ENCODE measurements at regions not wholly inside any gene's neighbourhood (a gene's known extent, or its start where the extent isn't known, plus 50 kb on each side); places are given as distances from the start of the nearest gene placed in this dataset.
"Not testable (repeated sequence)": the region's sequence is repeated elsewhere in the genome, so short reads cannot be mapped to it uniquely, and the experiment has no call there.

DNA sequence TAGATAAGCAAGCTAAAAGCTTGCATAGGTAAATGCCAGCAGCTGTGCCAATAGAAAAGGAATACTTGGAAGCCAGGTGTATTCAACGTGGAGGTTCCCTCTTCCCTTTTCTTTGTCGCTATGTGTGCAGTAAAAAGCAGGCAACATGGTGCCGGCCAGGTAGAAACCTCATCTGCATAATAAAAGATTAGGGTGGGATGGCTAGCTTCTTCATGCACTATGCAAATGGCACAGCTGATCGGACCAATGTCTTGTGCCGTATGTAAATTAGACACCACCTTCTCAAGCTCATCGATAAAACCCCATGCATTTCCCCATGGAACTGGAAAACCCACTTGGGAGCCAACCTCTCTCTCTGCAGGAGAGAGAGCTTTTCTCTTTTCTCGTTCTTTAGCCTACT is 150.9 kb upstream of the FOXK1 start:
- TF ChIP-seq, protein P1, sequence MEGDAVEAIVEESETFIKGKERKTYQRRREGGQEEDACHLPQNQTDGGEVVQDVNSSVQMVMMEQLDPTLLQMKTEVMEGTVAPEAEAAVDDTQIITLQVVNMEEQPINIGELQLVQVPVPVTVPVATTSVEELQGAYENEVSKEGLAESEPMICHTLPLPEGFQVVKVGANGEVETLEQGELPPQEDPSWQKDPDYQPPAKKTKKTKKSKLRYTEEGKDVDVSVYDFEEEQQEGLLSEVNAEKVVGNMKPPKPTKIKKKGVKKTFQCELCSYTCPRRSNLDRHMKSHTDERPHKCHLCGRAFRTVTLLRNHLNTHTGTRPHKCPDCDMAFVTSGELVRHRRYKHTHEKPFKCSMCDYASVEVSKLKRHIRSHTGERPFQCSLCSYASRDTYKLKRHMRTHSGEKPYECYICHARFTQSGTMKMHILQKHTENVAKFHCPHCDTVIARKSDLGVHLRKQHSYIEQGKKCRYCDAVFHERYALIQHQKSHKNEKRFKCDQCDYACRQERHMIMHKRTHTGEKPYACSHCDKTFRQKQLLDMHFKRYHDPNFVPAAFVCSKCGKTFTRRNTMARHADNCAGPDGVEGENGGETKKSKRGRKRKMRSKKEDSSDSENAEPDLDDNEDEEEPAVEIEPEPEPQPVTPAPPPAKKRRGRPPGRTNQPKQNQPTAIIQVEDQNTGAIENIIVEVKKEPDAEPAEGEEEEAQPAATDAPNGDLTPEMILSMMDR (IDR thresholded peaks at IDR 0.05; ENCODE audit: low read depth, low read length) = no peak
- no peak overlapping the region for H3K4me3 ChIP-seq (replicated peaks in 1 of 2; ENCODE audit: low read depth in 2 of 2, low read length in 2 of 2)
- DNase-seq (ENCODE audit: low read depth in 2 of 2) = no peak

DNA sequence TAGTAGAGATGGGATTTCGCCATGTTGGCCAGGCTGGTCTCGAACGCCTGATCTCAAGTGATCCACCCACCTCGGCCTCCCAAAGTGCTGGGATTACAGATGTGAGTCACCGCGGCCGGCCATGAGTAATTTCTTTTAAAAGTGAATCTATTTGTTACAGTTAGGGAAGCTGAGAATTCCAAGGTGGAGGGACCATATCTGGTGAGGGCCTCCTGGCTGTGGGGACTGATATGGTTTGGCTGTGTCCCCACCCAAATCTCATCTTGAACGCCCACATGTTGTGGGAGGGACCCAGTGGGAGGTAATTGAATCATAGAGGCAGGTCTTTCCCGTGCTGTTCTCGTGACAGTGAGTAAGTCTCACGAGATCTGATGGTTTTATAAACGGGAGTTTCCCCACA is 148.8 kb upstream of the FOXK1 start:
- DNase-seq (ENCODE audit: low read depth in 2 of 2); H3K4me3 ChIP-seq (replicated peaks in 1 of 2; ENCODE audit: low read depth in 2 of 2, low read length in 2 of 2): not testable (repeated sequence)

DNA sequence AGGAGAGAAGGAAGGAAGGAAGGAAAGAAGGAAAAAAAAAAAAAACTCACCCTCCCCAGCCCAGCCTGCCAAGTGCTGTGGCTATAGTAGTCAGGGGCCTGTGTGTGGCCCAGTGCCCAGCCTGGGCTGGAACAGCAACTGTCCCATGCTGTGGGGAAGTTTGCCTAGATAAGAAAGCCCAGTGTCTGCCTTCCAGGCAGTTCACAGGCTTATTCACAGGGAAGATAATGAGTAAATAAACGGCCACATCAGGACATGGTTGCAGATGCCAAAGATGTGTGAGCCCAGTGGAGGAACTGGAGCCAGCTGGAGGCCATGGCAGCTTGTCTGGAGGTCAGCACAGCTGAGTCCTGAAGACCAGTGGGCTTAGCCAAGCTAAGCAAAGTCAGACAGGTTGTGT is 132.4 kb upstream of the FOXK1 start:
- H3K4me3 ChIP-seq (replicated peaks in 1 of 2; ENCODE audit: low read depth in 2 of 2, low read length in 2 of 2) = no peak overlapping the region
- TF ChIP-seq, protein P1 (IDR thresholded peaks at IDR 0.05; ENCODE audit: low read depth, low read length) = no peak
- DNase-seq (ENCODE audit: low read depth in 2 of 2) = no peak

DNA sequence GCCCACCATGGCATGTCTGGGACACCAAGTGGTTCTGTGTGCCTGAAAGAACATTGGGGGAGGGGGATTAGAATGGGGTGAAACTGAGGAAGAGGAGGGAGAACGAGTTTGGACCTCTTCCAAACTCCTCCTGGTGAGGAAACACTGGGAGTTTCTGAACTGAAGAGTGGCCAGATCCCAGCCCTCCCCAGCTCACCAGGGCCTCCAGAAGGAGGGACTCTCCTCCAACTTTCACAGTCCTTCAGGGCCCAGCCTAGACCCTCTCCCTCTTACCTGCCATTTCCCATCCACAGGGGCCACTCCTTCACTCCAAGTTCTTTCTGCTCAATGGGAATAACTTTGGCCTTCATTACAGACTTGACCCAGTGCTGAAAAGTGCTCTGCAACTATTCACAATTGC is 132.0 kb upstream of the FOXK1 start:
- H3K4me3 ChIP-seq (replicated peaks in 1 of 2; ENCODE audit: low read depth in 2 of 2, low read length in 2 of 2) = no peak overlapping the region
- TF ChIP-seq, protein P1 (IDR thresholded peaks at IDR 0.05; ENCODE audit: low read depth, low read length) = no peak
- DNase-seq (ENCODE audit: low read depth in 2 of 2) = no peak

DNA sequence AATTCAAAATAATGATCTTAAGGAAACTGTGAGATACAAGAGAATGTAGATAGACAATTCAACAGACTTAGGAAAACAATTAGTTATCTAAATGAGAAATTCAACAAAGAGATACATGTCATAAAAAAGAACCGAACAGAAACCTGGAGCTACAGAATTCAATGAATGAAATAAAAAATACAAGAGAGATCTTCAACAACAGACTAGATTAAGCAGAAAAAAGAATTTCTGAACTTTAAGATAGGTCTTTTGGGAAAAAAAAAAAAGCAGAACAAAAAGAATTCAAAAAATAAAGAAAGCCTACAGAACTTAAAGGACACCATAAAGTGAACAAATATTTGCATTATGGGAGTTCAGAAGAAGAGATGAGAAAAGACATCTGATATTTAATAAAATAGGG is 129.1 kb upstream of the FOXK1 start:
- H3K4me3 ChIP-seq (replicated peaks in 1 of 2; ENCODE audit: low read depth in 2 of 2, low read length in 2 of 2) = no peak overlapping the region
- DNase-seq (ENCODE audit: low read depth in 2 of 2) = no peak
- TF ChIP-seq, protein P1 (IDR thresholded peaks at IDR 0.05; ENCODE audit: low read depth, low read length) = no peak

DNA sequence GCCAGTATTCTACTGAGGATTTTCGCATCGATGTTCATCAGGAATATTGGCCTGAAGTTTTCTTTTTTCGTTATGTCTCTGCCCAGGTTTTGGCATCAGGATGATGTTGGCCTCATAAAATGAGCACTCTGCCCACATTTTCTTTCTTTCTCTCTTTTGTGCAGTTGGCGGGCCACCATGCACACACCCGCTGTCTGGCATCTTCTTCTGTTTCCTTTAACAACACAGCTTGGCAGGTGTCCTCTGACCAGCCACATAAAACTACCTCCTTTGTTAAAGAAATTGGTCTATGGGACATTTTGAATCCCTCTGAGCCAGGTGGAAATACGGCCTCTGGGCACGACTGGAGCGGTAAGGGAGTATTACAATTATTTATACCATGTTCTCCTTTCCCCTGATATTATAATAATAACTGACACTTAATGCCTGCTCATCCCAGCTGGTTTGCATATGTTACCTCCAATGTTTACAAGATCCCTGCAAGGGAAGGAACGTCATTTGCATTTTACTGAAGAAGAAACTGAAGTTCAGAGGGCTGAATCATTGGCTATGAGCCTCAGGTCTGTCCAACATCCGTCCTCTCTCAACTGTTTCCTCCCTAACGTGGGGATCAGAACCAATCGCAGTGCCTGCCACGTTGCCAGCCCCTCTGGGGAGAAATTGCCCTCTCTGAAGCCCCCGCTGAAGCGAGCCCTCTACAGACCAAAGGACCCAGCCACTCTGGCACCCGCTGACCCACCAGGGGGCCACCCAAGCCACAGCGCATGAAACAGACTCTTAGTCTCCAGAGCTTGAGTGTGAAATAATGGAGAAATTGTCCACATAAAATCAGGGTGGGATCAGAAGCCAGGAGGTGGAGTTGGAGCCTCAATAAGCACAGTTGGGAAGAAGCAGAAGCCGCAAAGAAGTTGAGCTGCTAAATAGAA is 125.0 kb upstream of the FOXK1 start:
- DNase-seq (ENCODE audit: low read depth in 2 of 2) = no peak
- H3K4me3 ChIP-seq (replicated peaks in 1 of 2; ENCODE audit: low read depth in 2 of 2, low read length in 2 of 2) = no peak overlapping the region
- TF ChIP-seq, protein P1 (IDR thresholded peaks at IDR 0.05; ENCODE audit: low read depth, low read length) = no peak

DNA sequence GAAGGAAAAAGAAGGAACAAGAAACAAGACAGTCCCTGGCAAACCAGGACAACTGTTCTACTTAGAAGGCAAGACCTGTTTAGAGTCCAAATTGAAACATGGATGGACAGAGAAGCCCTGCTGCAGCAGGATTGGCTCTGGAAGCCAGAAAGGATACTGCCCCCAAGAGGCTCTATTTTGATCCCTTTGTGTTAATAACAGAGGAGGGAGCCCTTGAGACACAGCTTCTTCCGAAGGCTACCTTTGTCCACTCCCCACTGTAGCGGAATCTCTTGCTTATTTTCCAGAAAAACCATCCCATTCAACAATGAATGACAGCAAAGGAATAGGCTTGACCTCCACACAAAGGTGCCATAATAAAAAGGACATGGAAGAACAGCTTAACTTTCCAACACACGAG is 120.3 kb upstream of the FOXK1 start:
- TF ChIP-seq, protein P1 (IDR thresholded peaks at IDR 0.05; ENCODE audit: low read depth, low read length) = no peak
- DNase-seq (ENCODE audit: low read depth in 2 of 2) = no peak

More for the DNA sequence above, 120.3 kb upstream of the FOXK1 start:
- H3K4me3 ChIP-seq (replicated peaks in 1 of 2; ENCODE audit: low read depth in 2 of 2, low read length in 2 of 2) = no peak overlapping the region

Data from cardiac fibroblast (primary cell).